WTC11 (cell line): ENCODE measurements at regions not wholly inside any gene's neighbourhood (a gene's known extent, or its start where the extent isn't known, plus 50 kb on each side); places are given as distances from the start of the nearest gene placed in this dataset.

Experiments used
- ATF3 ChIP-seq: sonication (generic); formaldehyde crosslinking; conservative IDR thresholded peaks from 2 replicates; pipeline ENCODE4 v1.8.1; 2022; ENCODE audit warnings: mild to moderate bottlenecking, missing genetic modification reagents
- CBFB ChIP-seq: sonication (generic); formaldehyde crosslinking; IDR thresholded peaks from 2 replicates; pipeline ENCODE4 v1.8.1; 2022; ENCODE audit warnings: mild to moderate bottlenecking, low read depth, missing genetic modification reagents
- CREB1 ChIP-seq: sonication (generic); formaldehyde crosslinking; IDR thresholded peaks from 2 replicates; pipeline ENCODE4 v1.8.0; 2023; ENCODE audit warnings: mild to moderate bottlenecking, missing genetic modification reagents
- CTCF ChIP-seq: fragments of 200-600 bp; IDR thresholded peaks from 2 replicates; pipeline ENCODE4 v1.8.0; 2022; ENCODE audit warnings: antibody characterized with exemption
- E2F5 ChIP-seq: sonication (generic); formaldehyde crosslinking; IDR thresholded peaks from 2 replicates; pipeline ENCODE4 v1.8.1; 2022; ENCODE audit warnings: mild to moderate bottlenecking, moderate library complexity, missing genetic modification reagents
- GRHL2 ChIP-seq: fragments of 250-450 bp; sonication (Bioruptor Pico); IDR thresholded peaks from 2 replicates; pipeline ENCODE4 v1.8.0; 2022; ENCODE audit warnings: mild to moderate bottlenecking, moderate library complexity; ENCODE audit not compliant: insufficient replicate concordance, severe bottlenecking
- IRF1 ChIP-seq: sonication (generic); formaldehyde crosslinking; IDR thresholded peaks from 2 replicates; pipeline ENCODE4 v1.8.0; 2023; ENCODE audit warnings: missing genetic modification reagents
- JUN ChIP-seq: sonication (generic); formaldehyde crosslinking; IDR thresholded peaks from 2 replicates; pipeline ENCODE4 v1.8.0; 2023; ENCODE audit warnings: mild to moderate bottlenecking, missing genetic modification reagents
- NR3C1 ChIP-seq: sonication (generic); formaldehyde crosslinking; conservative IDR thresholded peaks from 2 replicates; pipeline ENCODE4 v1.8.1; 2023; ENCODE audit warnings: low read depth, mild to moderate bottlenecking, missing genetic modification reagents
- PRDM15 ChIP-seq: sonication (generic); formaldehyde crosslinking; IDR thresholded peaks from 2 replicates; pipeline ENCODE4 v1.8.0; 2022; ENCODE audit warnings: missing genetic modification reagents
- RELA ChIP-seq: sonication (generic); formaldehyde crosslinking; IDR thresholded peaks from 2 replicates; pipeline ENCODE4 v1.8.1; 2022; ENCODE audit warnings: missing genetic modification reagents, mild to moderate bottlenecking, borderline replicate concordance
- USF1 ChIP-seq: sonication (generic); formaldehyde crosslinking; IDR thresholded peaks from 2 replicates; pipeline ENCODE4 v1.8.0; 2022; ENCODE audit warnings: mild to moderate bottlenecking, missing genetic modification reagents
- ZNF317 ChIP-seq: sonication (generic); formaldehyde crosslinking; IDR thresholded peaks from 2 replicates; pipeline ENCODE4 v1.8.1; 2023; ENCODE audit warnings: low read depth, mild to moderate bottlenecking, moderate library complexity, missing genetic modification reagents, borderline replicate concordance

GRCh38 chr17:55648086-55648485 is 74.6 kb downstream of the TMEM100 start:
- TF ChIP-seq CTCF (no peak), CBFB (CRISPR knock-in tag) (no peak), CREB1 (no peak), RELA (CRISPR knock-in tag) (no peak), E2F5 (CRISPR knock-in tag) (no peak), NR3C1 (no peak), PRDM15 (no peak), JUN (CRISPR knock-in tag) (no peak), IRF1 (CRISPR knock-in tag) (no peak), USF1 (CRISPR knock-in tag) (no peak), ATF3 (CRISPR knock-in tag) (no peak), GRHL2 (CRISPR knock-in tag) (no peak), ZNF317 (CRISPR knock-in tag) (no peak)
